ENCODE measurements at regions not wholly inside any gene's neighbourhood (a gene's known extent, or its start where the extent isn't known, plus 50 kb on each side); places are given as distances from the start of the nearest gene placed in this dataset.

- in situ Hi-C loops (cut with MboI; ENCODE audit: low pct_unique_long_range_greater_than_20kb, low sequenced_read_pairs, unreplicated experiment), result no loop called here
- DNase-seq (ENCODE audit: low spot score), result no peak
- TF ChIP-seq CTCF (IDR thresholded peaks at IDR 0.05; ENCODE audit: extremely low read depth, insufficient read depth, missing control alignments), result no peak
These were observed 70.0 kb upstream of the TAF1B start for GRCh38 chr2:9772999-9773902.

- no peak for TF ChIP-seq CTCF (IDR thresholded peaks at IDR 0.05; ENCODE audit: extremely low read depth, insufficient read depth, missing control alignments)
- DNase-seq (ENCODE audit: low spot score), result no peak
- in situ Hi-C loops (cut with MboI; ENCODE audit: low pct_unique_long_range_greater_than_20kb, low sequenced_read_pairs, unreplicated experiment), result no loop called here
These were observed 69.4 kb upstream of the TAF1B start for GRCh38 chr2:9773903-9774239.

- TF ChIP-seq CTCF (IDR thresholded peaks at IDR 0.05; ENCODE audit: extremely low read depth, insufficient read depth, missing control alignments), result no peak
- in situ Hi-C loops (cut with MboI; ENCODE audit: low pct_unique_long_range_greater_than_20kb, low sequenced_read_pairs, unreplicated experiment), result no loop called here
These were observed 69.0 kb upstream of the TAF1B start for GRCh38 chr2:9774266-9774665.

GRCh38 chr2:9775351-9775750 lies 67.9 kb upstream of the TAF1B start:
- TF ChIP-seq CTCF (IDR thresholded peaks at IDR 0.05; ENCODE audit: extremely low read depth, insufficient read depth, missing control alignments), result no peak
- in situ Hi-C loops (cut with MboI; ENCODE audit: low pct_unique_long_range_greater_than_20kb, low sequenced_read_pairs, unreplicated experiment), result no loop called here
- no peak for DNase-seq (ENCODE audit: low spot score)

More at GRCh38 chr2:9774266-9774665, 69.0 kb upstream of the TAF1B start:
- no peak for DNase-seq (ENCODE audit: low spot score)

- in situ Hi-C loops (cut with MboI; ENCODE audit: low pct_unique_long_range_greater_than_20kb, low sequenced_read_pairs, unreplicated experiment), result no loop called here
- no peak for DNase-seq (ENCODE audit: low spot score)
- no peak for TF ChIP-seq CTCF (IDR thresholded peaks at IDR 0.05; ENCODE audit: extremely low read depth, insufficient read depth, missing control alignments)
These were observed 67.1 kb upstream of the TAF1B start for GRCh38 chr2:9775999-9776712.

- in situ Hi-C loops (cut with MboI; ENCODE audit: low pct_unique_long_range_greater_than_20kb, low sequenced_read_pairs, unreplicated experiment), result no loop called here
- no peak for TF ChIP-seq CTCF (IDR thresholded peaks at IDR 0.05; ENCODE audit: extremely low read depth, insufficient read depth, missing control alignments)
- DNase-seq (ENCODE audit: low spot score), result no peak
These were observed 66.2 kb upstream of the TAF1B start for GRCh38 chr2:9777081-9777480.
